ENCODE measurements at regions not wholly inside any gene's neighbourhood (a gene's known extent, or its start where the extent isn't known, plus 50 kb on each side); places are given as distances from the start of the nearest gene placed in this dataset.

DNA sequence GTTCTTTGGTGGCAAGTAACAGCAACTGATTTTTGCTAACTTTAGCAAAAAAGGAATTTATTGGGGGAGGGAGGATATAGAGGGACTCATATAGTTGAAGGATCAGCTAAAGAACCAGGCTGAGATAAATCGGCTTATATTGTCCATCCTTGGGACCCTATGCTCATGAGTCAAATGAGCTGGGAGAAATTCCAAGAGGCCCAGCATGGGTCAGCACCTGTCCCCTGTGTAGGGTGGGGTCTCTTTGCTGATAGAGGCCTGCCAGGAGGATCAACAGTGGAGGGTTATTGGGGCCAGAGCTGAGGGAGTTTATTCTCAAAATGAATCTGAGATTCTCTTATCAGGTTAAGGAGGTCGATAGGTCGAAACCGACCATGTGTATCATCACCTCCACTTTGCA lies 97.2 kb downstream of the VAPA start:
- TF ChIP-seq, protein P1, sequence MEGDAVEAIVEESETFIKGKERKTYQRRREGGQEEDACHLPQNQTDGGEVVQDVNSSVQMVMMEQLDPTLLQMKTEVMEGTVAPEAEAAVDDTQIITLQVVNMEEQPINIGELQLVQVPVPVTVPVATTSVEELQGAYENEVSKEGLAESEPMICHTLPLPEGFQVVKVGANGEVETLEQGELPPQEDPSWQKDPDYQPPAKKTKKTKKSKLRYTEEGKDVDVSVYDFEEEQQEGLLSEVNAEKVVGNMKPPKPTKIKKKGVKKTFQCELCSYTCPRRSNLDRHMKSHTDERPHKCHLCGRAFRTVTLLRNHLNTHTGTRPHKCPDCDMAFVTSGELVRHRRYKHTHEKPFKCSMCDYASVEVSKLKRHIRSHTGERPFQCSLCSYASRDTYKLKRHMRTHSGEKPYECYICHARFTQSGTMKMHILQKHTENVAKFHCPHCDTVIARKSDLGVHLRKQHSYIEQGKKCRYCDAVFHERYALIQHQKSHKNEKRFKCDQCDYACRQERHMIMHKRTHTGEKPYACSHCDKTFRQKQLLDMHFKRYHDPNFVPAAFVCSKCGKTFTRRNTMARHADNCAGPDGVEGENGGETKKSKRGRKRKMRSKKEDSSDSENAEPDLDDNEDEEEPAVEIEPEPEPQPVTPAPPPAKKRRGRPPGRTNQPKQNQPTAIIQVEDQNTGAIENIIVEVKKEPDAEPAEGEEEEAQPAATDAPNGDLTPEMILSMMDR (IDR thresholded peaks at IDR 0.05), result no peak
- TF ChIP-seq POLR2A (IDR thresholded peaks at IDR 0.05), result no peak

Measured in ovary (tissue), 3 donors.